Suppressor macrophage treated with lipopolysaccharide for 4 hours (primary cell): ENCODE measurements at regions not wholly inside any gene's neighbourhood (a gene's known extent, or its start where the extent isn't known, plus 50 kb on each side); places are given as distances from the start of the nearest gene placed in this dataset.

Experiments
- DNase-seq: peaks from one replicate; pipeline ENCODE4 v3.0.0-alpha.2; 2020

DNA sequence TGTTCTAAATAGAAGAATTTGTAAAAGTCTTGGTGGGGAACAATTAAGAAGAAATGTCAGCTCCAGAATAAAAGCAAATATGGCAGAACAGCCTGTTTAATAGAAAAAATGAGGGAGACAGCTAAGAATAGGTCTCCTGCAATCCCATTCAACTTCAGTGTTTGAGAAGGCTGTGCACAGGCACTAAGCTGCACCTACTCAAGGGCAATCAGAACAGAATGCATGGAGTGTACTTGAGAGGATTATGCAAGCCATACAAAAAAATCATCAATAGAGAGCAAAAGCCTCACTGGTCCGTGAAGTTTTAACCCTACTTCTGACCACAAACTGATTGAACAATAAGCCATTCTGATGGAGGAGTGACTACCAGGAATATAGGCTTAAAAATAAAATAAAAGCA lies 690.7 kb upstream of the PCDH15 start:
- no peak for DNase-seq

DNA sequence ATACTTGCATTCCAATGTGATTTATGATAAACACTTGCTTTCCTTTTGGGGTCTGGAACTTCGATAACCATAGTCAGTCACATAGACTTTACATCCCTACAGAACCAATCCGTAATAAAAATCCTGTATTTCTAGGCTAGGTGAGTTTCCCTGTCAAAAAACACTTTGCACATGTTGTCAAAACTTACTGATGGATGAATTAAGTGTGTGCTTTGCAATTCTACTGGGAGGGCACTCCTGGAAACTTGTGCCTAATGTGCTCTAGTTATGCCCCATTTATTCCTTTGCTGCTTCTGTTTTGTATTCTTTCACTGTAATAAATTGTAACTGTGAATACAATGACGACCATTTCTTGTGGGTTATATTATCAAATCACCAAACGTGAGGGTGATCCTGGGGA lies 684.8 kb upstream of the PCDH15 start:
- DNase-seq, result no peak

DNA sequence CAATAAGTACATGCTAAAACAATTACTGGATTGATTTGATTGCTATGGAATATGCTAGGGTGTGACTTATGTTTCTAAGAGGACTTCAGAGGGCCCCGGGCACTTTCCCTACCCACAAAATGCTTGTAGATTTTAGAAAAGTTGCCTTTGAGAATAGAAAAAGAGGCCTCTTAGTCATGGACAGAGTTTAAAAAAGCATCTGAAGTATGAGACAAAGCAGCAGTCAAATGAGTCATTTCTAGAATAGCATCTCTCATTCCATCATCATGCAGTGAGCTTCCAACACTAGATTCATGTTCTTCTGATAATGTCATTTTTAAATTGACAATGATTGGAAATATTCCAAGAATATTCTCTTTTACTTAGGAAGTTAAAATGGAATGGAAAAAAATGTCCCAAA lies 675.1 kb upstream of the PCDH15 start:
- DNase-seq, result no peak

DNA sequence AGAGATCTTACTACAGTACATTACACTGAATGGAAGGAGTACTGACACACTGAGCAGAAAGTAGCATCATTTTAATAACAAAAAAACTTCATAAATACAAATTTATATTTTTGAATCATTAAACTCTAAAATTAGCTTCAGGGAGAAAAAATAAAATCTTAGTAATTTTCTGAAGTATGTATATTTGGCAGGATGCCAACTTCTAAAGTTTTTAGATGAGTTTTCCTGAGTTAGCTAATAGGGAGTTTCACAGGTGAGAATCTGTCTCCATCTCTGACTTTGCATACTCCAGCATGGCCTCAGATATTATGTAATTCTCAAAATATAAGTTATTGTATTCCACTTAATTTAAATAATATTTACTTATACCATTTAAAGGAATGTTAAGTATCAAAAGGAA lies 673.2 kb upstream of the PCDH15 start:
- no peak for DNase-seq

DNA sequence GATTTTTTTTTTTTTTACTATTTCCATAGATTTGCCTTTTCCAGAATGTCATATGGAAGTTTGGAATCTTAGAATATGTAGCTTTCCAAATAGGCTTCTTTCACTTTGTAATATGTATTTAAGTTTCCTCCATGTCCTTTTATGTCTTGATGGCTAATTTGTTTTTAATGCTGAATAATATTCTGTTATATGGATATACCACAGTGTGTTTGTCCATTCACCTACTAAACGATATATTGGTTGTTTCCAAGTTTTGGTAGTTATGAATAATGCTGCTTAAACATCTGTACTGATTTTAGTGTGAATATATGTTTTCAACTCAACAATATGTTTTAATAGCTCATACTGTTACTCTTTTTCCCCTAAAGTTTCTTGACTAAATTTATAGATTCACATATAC lies 669.8 kb upstream of the PCDH15 start:
- no peak for DNase-seq

DNA sequence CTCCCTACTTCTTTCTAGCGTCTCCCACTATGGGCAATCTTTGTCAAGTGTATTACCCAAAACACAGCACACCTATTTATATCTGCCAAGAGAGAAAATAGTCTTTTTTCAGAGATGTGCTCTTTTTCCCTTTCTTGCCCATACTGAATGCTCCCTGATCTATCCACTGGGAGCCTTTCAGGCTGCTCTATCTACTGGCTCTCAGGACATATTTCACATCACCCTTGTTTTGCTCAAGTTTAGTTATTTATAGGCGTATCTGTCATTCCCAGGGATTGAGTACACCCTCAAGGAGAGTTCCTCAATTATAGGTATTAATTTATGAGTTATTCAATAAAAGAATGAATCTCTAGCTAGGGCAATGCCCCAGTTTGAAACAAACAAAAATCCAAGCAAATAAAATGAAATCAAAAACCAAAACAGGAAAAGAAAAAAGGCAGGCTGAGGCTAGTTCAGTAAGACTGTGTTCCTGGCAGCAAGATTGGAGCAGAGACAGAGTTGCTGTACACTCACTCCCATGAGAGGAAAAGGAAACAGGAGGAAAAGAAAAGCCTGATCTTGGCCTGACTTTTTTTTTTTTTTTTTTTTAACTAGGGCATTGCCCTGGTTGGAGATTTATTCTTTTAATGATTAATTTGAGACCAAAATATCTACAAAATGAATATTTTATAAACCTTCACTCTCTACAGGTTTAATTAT lies 665.9 kb upstream of the PCDH15 start:
- no peak for DNase-seq

- no peak for DNase-seq
Observed at GRCh38 chr10:55464083-55464482, 663.1 kb upstream of the PCDH15 start.

GRCh38 chr10:55460008-55460407 lies 659.0 kb upstream of the PCDH15 start:
- DNase-seq, result no peak

GRCh38 chr10:55449981-55450380 lies 649.0 kb upstream of the PCDH15 start:
- no peak for DNase-seq

- no peak for DNase-seq
Observed at GRCh38 chr10:55446441-55447002, 645.5 kb upstream of the PCDH15 start.

GRCh38 chr10:55441777-55442176 lies 640.7 kb upstream of the PCDH15 start:
- DNase-seq, result no peak

GRCh38 chr10:55426138-55426537 lies 625.1 kb upstream of the PCDH15 start:
- no peak for DNase-seq

GRCh38 chr10:55410415-55410885 lies 609.4 kb upstream of the PCDH15 start:
- DNase-seq, result no peak

DNA sequence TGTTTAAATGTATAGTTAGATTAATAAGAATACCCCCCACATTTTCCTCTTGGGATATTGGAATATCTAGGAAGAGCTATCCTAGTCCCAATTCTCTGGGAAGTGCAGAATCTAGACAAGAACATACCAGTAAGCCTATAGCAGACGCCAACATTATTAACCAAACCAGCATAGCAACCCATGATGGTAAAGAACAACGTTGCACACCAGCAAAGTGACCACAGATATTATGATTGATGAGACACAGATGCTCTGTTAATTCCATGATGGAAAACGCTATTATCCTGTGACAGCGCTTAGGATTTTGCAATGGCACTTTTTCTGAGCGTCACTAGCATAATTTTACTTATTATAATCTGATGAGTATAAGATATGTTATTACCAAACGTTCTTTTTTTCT lies 603.1 kb upstream of the PCDH15 start:
- DNase-seq, result no peak

DNA sequence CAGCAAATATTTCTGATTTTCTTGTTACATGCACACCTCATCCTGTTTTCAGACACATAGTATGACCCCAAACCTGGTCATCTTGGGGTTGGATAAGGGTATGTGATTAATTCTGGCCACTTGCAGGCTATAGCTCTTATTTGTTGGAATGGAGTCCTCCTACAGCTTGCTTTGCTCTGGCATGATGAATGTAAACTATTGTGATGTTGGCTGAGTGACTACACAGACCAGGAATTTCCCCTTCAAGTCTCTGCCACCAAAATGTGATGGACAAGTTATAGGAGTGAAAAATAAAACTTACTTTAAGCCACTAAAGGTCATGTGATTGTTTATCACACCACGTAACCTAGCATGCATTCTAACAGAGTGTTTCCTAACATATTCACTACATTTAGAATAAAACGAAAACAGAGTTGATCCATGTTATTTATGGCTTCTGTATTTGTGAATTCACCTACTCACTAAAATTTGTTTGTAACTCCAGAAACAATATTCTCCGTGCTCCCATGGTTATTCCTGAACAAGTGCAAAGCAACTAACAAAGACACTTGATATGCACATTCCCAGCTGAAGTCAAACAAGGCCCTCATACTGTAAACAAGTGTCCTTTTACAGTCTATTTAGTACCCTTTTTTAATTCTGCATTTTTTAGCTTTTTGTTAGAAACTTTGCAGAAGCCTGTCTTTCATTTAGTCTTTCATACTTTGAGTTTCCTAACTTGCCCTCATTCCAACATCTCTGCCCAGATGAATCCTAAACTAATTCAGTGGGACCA lies 599.2 kb upstream of the PCDH15 start:
- no peak for DNase-seq

- no peak for DNase-seq
Observed at GRCh38 chr10:55398497-55398882, 597.5 kb upstream of the PCDH15 start.

DNA sequence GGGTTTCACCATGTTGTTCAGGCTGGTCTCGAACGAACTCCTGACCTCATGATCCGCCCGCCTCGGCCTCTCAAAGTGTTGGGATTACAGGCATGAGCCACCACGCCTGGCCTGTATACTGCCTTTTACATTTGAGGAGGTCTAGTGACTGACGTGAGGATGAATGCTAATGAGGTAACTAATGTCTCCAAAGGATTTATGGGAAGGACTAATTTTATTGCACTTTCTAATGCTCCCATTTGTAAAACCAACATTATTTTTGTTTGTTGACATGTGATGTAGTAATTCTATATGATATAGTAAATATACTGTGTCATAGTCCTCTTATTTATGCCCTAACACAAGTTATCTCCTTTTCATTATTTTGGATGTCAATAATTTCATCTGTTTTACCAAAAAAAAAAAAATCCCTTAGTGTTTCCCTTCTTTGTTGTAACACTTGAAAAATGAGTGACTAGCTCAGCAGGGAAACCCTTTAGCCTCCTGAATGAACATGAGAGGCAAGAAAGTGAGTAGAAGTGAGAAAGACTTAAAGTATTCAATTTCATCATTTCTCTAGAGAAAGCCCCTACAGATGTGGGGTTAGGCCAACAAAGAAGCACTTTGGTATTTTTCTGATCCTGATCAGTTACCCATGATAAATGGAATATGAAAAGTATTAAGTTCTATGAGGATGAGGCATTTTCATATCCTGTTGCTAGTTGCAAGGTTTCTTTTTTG lies 596.9 kb upstream of the PCDH15 start:
- DNase-seq, result no peak

GRCh38 chr10:55378196-55378595 lies 577.2 kb upstream of the PCDH15 start:
- DNase-seq, result no peak

GRCh38 chr10:55374917-55375316 lies 573.9 kb upstream of the PCDH15 start:
- no peak for DNase-seq

DNA sequence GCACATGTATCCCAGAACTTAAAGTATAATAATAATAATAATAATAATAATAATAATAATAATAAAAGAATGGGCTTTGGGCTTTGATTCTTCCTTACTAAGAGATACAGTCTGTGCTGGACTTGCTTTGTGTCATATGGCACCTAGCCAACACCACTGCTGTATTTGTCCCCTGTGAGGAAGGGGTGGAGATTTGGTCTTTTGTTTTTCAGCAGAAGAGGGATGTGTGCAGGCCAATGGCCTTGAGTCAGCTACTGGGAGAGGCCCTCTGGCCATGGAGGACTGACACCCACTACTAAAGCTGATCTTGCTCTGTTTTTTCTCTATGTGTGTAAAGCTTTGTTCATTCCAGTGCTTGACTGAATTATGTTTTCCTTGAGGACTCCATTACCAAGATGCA lies 573.0 kb upstream of the PCDH15 start:
- DNase-seq, result no peak

- no peak for DNase-seq
Observed at GRCh38 chr10:55369670-55370420, 568.8 kb upstream of the PCDH15 start.

DNA sequence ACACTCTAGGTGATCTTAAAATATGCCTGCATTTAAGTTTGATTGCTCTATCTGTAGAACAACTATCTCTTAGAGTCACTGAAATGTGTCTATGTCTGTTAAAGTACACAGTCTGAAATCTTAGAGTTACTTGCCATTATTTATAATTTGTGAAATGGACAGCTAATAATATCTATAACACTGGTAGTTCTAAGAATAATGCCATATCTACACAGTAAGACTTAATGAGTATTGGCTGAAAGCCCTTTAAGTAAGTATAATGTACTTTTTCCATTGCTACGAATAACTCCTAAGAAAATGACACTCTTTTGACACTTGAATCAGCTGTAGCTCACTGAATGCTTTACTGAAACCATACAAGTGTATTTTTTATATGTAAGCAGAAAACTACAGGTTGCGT lies 567.4 kb upstream of the PCDH15 start:
- no peak for DNase-seq

DNA sequence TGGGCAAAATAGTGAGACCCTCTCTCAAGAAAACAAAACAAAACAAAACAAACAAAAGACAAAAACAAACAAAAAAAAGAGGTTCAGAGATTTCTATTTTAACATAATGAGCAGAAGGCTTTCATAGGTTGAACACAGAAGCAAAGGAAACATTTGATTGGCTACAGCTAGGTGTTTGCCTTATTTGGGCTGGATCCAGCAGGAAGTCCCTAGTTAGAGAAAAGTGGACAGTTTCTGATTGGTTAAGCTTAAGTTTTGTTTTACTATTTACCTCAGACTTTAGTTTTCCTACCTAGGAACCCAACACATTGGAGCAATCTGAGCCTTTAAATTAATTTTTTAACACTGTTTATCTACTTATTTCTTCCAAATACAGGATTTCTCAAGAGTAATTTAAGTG lies 566.5 kb upstream of the PCDH15 start:
- DNase-seq, result no peak
